Dermis microvascular lymphatic vessel endothelial cell (primary cell): ENCODE measurements at regions not wholly inside any gene's neighbourhood (a gene's known extent, or its start where the extent isn't known, plus 50 kb on each side); places are given as distances from the start of the nearest gene placed in this dataset.

Experiments
- DNase-seq, 2 donors: peaks; one replicate each; pipeline versions ENCODE4 v3.0.0 to v3.0.0-alpha.2; 2010; ENCODE audit warnings: low read depth in 2 of 2

DNA sequence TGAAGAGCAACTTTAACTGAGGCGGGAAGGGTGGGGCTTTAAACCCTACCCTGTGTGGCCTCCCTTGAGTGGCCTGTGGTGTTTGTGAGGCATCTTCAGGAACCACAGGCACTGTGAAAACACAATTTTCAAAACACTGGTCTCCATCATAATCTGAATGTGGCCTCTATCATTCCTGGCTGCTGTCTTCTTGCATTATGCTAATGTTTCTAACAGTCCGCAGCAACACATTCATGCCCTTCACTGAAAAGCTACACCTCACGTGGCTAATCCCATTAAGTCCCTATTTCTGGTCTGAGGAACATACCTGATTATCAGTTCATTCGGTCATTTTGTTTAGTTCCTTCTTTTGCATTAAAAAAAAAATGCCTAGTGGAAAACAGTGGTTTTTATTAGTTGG, 94.6 kb downstream of the F11 start:
- DNase-seq, result no peak

DNA sequence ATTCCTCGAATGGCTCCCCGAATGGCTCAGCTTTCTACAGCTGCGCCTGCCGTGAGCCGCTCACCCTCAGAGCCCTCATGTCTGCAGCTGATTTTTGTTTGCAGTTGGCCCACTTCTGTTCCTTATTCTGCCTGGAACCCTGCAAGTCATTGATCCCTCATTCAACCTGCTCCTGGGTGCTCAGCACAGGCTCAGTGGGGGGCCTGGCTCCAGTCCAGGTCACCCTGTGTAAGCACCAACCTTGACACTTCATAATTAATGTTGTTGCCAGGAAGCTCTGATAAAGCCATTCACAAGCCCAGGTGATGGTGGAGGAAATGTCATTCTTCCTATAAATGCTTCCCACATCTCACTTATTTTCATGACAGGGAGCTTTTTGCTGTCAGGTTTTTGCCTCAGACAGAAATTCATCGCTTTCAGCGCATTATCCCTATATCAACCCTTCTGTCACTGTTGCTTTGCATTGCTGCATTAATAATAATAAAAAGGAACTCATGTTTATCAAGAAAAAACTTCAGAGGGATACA, 85.7 kb downstream of the F11 start:
- DNase-seq, result no peak

DNA sequence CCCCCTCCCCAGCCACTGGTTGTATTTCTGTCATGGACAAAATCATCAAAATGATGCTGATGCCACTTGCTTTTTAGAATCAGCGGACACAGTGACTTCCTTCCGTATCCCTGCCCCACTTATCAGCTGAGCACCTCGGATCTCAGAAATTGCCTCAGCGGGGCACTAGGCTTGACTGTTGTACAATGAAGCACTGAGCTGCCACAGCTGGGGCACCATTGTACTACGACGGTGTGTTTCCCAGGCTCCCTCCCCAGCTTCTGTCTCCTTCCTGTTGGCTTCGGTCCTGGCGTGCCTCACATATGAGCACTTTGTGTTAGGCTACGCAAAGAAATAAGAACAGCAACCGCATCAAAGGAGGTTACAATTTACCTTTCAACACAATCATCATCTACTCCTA, 82.4 kb downstream of the F11 start:
- no peak for DNase-seq

DNA sequence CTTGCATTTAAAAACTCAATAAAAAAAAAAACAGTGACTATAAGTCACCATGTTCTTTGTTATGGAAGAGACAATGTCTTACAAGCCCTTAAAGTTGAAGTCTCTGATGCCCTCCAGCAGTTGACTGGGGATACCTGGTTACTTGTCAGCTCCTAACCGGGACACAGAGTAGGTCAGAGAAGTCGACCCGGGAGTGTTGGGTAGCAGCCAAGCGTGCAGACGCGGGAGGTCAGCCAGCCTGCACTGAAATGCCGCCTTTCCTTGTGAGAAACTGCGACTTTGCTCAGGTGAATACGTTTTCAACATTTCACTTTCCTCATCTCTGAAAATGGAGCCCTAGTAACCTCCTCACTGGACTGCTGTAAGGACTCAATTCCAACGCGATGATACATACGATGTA, 81.8 kb downstream of the F11 start:
- no peak for DNase-seq

DNA sequence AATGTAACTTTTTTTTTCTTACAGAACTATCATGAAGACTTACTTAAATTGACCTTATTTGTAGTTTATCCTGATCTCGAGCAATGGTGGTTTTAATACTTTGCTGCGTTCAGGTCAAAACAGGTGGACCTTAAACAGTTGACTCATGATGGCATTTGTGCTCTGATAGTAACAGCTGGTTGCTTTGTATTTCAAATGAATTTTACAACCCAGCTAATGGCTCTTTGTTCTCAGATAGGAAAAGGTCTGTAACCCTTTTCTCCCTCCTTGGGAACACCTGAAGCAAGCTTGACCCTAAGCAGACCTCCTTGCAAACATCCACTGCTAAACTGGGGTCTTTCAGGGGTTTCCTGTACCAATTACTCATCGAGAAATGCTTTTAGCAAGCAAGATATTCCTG, 79.2 kb downstream of the F11 start:
- DNase-seq, result no peak

DNA sequence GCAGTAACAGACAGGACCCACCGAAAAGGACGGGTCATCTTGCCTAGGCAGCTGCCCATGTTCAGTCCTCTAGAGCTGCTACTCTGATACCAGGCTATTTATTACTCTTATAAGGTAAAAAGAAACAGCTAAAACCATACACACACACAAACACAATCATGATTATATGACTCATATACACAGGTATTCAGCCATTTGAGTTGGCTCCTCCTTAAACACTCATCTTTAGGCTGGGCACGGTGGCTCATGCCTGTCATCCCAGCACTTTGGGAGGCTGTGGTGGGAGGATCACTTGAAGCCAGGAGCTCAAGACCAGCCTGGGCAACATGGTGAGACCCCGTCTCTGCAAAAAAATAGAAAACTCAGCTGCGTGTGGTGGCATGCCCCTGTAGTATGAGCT, 76.6 kb downstream of the F11 start:
- DNase-seq, result no peak

DNA sequence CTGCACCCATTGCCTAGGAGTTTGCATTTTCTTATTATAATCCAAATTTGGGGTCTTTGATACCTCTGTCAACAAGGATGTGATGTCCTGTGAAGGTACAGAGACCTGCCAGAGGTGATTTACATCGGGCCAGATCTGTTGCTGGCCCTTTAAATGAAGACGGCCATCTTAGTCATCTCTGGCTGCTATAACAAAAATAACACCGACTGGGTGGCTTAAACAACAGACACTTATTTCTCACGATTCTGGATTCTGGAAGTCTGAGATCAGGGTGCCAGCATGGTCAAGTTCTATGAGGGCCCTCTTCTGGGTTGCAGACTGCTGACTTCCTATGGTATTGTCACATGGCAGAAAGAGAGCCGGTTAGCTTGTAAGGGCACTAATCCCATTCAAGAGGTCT, 75.7 kb downstream of the F11 start:
- DNase-seq, result no peak
